Left forelimb (tissue), 1 donor: ENCODE measurements at regions not wholly inside any gene's neighbourhood (a gene's known extent, or its start where the extent isn't known, plus 50 kb on each side); places are given as distances from the start of the nearest gene placed in this dataset.

Source experiments
- DNase-seq: peaks from one replicate; pipeline ENCODE4 v3.0.0-alpha.2; 2018; ENCODE audit warnings: low spot score

DNA sequence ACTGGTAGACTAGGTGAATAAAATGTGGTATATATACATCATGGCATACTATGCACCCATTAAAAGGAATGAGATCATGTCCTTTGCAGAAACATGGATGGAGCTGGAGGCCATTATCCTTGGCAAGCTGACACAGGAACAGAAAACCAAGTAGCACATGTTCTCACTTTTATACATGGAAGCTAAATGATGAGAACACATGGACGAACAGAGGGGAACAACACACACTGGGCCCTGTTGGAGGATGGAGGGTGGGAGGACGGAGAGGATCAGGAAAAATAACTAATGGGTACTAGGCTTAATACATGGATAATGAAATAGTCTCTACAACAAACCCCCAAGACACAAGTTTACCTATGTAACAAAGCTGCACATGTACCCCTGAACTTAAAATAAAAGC is 780.0 kb downstream of the DACH1 start:
- no peak for DNase-seq

DNA sequence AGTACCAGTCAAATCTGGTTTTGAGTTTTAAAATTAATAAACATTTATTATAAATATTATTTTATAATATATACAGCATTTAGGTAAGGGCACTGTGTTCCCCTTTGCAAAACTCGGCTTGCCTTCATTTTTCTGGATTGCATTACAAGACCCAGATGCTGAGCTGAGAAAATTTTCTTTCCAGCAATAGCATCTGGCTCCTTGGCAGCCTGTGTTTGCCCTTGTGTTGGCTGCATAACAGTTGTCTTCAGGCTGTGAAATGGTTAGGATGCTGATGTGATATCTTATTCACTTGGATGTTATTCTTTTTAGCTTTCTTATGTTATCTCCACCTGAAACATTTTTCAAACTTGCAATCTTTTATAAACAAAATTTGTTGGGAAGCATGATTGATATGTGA is 784.4 kb downstream of the DACH1 start:
- DNase-seq, result no peak

DNA sequence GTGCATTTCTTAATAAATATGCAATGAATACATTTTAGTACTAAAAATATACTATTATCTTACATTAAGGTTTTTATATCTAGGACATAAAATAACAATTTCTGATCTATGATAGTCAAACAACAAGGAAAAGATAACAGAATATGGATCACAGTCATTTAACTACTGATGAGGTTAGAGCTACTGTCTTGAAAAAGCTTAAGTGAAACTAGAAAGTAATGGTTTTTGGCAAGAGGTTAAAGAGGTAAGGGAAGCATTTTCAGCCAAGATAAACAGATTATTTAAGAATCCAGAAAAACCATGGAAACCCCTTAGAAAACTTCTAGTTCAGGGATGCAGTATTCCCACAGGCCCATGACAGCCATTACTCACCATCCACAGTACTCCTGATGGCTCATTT is 787.4 kb downstream of the DACH1 start:
- no peak for DNase-seq

DNA sequence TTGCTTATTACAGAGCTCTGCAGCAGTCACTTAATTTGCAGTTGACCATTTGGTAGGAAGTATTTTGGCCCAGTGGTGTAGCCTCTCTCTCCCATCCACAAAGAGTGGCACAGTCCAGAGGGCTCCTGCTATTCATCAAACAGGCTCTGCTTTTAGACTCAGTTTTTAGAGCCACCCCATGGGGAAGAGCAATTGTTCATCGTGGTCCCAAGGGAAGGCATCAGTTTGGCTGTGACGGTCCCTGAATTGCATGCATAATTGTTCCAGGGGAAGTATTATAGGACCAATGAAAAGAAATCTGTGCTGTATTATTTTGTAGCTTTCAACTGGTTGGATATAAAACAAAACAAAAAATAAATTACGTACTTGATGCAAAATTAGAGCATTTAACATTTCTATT is 799.0 kb downstream of the DACH1 start:
- DNase-seq, result no peak

DNA sequence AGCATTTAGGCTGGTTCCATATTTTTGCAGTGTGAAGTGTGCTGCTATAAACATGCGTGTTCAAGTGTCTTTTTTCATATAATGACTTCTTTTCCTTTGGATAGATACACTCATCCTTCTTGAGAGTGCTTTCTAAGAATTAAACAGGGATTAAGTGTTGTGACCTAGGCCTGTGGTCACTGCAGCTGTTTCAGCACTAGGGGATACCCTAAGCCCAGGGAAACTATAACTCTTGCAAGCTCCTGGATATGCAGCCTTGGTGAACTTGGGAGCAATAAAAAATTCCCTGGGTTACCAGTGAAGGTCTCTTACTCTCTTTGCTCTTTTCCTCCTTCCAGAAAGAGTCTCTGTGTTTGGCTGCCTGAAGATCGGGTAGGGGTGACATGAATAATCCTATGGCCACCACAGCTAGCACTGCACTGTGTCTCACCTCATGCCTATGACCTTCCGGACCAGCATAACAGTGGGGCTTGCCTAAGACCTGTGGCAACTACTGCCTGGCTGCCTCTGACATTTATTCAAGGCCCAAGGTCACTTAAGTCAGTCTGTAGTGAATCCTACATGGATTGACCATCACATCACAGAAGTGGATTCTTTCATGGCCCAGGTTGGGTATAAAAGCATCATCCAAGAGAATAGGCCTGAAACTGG is 799.7 kb downstream of the DACH1 start:
- no peak for DNase-seq

DNA sequence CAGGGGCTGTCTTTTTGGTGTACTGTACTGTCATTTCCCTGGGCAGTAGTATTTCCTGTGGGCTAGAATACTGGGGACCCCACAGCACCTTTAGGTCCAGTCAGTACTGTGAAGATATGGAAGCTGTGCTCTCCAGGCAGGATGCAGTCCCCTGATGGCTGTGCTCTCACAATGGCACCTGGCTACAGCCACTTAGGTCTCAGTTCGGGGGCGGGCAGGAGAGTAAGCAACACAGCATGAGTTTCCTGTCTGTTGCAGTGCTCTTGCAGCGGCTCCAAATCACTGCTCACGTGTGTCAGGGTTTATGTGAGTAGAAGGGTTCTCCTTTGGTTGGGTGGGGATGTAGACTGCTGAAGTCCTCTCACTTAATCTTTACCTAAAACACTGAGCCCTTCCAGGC is 810.4 kb downstream of the DACH1 start:
- no peak for DNase-seq

DNA sequence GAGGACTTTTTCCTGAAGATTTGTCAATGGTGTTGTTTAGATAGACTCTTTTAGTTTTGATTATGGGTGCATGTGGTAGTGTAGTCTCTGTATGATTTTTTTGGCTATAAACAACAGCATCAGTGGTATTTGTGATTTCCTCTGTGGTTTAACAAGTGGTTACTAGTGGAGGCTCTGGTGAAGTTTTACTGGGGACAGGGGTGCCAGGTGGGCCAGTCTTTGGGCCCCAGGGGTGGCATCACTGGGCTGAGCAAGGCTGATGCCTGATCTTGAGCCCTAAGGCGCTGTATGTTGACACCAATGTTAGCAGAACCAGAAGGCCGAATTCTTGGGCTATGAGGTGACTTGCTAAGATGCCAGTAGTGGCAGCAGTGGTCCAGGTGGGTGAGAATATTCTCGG is 811.4 kb downstream of the DACH1 start:
- no peak for DNase-seq

DNA sequence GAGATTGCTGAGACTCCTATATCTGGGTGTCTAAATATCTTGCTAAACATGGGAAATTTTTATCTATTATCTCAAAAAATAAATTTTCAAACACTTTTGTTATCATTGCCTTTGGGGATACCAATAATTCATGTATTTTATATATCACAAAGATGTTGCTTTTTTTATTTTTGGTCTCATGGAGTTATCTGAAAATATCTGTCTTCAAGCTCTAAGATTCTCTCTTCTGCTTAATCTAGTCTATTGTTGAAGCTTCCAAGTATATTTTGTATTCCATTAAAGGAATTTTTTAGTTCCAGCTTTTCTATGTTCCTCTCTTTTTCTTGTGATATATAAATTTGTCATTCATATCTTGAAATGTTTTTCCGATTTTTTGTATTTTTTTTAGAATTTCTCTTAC is 812.0 kb downstream of the DACH1 start:
- no peak for DNase-seq

DNA sequence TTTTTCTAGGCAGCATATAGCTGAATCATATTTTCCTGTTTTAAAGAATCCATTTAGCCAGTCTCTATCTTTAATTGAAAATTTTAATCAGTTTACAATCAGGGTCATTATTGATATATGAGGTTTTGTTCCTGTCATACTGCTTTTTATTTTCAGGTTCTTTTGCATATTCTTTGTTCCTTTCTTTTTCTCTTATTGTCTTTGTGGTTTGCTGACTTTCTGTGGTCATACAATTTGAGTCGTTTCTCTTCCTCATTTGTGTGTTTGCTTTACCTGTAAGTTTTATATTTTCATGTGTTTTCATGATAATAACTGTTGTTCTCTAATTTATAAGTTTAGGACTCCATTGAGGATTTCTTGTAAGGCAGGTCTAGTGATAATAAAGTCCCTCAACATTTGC is 812.6 kb downstream of the DACH1 start:
- DNase-seq, result no peak

DNA sequence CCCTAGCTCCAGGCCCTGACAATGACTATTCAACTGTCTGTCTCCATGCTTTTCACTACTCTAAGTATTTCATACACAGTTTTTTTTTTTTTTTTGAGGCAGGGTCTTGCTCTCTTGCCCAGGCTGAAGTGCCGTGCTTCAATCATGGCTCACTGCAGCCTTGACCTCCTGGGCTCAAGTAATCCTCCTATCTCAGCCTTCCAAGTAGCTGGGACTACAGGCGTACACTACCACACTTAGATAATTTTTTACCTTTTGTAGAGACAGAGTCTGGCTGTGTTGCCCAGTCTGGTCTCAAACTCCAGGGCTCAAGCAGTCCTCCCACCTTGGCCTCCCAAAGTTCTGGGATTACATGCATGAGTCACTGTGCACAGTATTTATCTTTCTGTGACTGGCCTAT is 815.4 kb downstream of the DACH1 start:
- DNase-seq, result no peak

DNA sequence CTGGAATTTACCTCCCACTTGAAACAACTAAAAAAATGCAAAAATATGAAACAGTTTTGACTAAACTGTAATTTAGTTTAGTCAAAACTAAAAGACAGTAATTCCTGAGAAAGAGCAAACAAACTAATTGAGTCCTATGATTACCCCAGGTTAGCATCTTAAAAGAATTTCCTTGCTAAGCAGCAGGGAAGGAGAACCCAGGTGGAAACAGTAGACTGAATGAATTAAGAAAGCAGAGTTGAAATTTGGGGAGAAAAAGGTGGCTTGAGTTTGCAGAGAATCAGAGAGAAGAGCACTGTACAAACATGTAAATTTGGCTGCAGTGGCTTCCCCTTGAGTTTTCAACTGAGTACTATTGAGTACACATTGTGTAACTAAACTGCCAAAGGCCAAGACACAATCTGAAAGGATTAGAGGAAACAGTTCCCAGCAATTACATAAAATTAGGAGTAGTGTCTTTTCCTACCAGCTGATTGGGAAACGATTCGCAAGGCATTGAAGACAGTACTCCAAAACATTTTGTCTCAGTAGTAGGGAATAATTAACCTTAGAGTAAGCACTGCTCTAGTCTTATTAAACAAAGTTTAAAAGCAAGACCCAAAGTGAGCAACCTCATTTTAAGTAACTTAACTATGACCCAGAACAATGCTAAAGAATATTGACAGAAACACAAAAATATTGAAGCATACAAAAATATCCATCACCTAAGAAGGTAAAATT is 820.5 kb downstream of the DACH1 start:
- no peak for DNase-seq

DNA sequence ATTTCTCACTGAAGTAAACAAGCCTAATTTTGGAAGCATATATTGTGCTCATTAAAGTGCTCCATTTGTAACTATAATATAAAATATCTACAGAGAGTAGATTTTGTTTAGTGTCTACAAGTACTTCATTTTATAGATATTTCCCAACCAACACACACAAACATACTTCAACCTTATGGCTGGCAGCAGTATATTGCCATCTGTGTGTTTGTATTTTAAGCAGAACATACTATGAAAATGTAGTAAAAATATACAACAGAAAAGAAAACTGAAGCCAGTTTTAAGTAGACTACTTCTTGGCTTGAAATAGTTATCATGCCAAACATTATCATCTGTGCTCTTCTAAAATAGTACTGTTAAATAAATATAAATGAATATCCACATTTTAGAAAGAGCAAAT is 821.9 kb downstream of the DACH1 start:
- no peak for DNase-seq

DNA sequence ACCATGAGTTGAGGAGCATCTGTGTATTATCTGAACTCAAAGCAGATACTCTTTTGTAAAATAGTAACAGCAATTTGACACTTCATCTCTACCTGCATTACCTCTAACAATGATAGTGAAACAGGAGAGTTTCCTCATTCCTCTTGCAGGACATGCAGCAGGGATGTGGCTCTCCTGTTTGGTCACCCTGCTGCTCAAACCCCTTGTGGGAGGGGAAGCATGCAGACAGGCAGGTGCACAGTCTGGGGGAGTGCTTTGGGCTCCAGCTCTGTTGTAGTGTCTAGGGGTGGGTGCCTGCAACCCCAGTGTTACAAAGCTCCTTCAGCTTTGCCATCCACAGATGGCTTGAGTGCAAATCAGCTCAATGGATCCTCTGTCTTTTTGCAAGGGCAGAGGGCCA is 827.6 kb downstream of the DACH1 start:
- no peak for DNase-seq

DNA sequence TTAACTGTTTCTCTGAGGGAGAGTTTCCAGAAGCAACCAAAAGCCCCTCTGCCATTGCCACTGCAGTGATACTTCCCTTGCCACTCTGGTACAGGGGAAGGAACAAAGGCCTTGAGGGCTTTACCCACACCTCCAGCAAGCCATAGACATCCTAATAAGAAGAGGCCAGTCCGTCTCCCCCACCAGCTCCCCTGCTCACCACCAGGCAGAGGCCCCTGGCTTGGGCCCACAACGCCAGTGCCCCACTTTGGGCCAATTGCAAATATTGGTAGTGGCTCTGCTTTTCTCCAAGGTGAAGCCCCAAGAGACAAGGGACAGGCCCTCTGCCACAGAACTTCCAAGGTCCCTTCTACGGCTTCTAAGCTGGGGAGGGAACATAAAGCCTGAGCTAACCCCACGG is 833.0 kb downstream of the DACH1 start:
- no peak for DNase-seq

DNA sequence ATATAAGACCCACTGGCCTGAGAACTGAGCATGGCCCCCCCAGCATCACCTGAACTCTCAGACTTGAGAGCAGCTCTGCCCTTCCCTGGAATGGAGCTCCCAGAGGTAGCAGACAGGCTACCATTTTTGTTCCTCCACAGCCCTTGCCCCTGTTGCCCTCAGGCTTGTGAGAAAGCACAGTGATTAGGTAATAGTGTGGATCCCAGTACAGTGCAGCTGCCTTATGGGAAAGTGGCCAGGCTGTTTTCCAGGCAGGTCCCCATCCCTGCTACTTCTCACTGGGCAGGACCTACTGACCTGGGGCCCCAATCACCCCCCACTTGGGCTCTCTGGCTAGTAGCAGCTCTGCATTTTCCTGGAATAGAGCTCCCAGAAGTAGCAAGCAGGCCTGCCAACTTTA is 834.0 kb downstream of the DACH1 start:
- DNase-seq, result no peak

DNA sequence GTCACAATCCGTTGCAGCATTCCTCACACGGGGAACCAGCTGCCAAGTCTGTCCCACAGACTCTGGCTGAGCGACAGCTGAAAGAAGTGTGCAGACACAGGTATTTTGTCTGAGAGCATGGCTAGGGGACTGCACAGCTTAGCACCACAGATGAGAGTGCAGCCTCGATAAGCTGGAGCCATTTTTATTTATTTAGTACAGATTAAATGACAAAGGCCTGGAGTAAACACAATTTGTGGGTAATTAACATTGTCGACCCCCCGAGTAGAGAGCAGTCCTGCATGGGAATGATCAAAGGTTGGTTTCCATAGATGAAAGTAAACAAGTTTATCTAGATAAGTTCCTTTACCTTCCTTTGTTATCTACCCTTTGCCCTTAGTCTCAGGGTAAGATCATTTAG is 836.2 kb downstream of the DACH1 start:
- no peak for DNase-seq

DNA sequence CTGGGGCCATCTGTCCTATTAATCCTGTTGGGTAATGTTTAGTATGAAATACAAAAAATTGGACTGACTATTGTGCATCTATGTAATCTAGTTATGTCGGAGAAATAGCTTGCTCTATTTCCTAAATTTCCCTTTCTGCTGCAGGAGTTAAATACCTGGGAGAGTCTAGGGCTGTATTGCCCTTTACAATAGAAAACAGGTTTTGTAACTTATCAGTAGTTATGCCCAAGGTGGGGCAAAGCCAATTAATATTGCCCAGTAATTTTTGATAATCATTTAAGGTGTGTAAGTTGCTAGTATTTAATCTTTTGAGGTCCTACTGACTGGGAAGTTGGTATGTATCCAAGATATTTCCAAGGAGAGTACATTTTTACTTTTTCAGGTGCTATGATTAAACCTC is 838.1 kb downstream of the DACH1 start:
- no peak for DNase-seq

DNA sequence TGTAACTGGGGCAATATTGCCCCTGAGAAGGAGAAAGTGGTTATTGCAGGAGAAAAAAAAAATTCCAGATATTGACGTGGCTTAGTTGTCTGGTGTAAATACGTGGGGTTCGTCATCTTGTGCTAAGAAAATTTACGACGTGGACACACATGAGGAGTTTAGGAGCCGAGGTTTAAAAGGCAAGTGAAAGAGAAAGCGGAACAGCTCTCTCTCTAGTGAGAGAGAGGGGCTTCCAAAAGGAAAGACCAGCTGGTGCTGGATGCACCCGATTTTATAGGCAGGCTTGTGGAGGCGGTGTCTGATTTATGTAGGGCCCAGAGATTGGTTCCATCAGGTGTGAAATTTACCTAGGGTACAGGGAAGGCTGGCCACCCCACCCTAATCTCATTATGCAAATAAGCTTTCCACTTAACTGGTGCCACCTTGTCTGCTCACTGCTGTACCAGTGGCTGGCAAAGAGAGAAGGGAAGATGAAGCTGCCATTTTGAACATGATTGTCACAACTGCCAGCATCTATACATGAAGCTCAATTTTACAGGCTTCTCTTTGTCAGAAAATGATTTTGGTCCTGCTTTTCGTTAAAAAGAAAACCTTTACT is 845.1 kb downstream of the DACH1 start:
- no peak for DNase-seq

DNA sequence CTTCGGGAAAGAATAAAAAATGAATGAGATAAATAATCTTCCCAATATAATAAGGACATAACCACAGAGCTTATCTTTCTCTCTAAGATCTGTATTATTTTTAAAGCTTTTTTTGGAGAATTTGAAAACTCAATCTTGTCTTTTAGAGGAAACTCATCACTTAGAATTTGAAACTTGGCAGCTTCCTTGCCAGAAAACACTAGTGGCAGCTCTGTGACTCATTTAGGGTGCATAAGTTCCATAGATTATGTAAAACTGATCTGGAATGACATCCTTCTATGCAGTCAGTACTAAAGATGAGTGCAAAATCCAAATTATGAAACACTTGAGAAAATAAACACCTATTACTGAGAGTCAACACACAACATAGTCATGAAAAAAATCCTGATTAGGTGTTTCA is 848.0 kb downstream of the DACH1 start:
- no peak for DNase-seq

DNA sequence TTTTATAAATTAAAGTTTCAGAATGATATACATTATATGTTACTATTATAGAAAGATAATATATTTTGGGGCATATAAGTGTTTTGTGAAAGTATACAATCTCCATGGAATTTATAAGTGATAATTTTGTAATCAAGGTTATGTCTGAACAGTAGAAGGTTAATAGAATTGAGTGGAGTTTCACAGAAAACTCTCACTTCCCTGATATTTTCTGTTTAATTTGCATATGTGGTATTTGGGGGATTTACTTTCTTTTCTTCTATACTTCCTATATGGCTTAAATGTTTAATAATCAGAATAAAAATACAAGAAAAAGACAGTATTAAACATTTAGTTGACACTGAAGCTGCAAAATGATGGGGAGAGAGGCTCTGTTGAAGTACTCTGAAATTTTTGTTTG is 848.5 kb downstream of the DACH1 start:
- DNase-seq, result no peak

DNA sequence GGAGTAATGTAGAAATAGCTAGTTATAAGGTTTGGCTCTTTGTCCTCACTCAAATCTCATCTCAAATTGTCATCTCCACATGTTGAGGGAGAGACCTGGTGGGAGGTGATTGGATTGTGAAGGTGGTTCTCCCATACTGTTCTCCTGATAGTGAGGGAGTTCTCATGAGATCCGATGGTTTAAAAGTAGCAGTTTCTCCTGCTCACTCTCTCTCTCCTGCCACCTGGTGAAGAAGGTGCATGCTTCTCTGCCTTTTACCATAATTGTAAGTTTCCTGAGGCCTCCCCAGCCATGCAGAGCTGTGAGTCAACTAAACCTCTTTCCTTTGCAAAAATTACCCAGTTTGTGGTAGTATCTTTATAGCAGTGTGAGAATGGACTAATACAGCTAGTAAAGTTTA is 849.4 kb downstream of the DACH1 start:
- DNase-seq, result no peak

DNA sequence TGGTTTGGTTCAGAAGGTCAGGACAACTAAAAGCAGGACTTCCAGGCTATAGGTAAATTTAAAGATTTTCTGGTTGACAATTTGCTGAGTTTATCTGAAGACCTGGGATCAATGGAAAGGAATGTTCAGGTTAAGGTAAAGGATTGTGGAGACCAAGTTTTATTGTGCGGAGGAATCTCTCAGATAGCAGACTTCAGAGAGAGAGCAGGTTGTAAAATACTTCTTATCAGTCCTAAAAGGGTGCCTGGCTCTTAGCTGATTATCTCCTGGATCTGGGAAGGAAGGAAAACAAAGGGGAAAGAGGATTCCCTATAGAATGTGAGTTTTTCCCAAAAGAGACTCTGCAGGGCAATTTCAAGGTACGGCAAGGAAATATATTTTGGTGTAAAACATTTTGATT is 851.5 kb downstream of the DACH1 start:
- no peak for DNase-seq

DNA sequence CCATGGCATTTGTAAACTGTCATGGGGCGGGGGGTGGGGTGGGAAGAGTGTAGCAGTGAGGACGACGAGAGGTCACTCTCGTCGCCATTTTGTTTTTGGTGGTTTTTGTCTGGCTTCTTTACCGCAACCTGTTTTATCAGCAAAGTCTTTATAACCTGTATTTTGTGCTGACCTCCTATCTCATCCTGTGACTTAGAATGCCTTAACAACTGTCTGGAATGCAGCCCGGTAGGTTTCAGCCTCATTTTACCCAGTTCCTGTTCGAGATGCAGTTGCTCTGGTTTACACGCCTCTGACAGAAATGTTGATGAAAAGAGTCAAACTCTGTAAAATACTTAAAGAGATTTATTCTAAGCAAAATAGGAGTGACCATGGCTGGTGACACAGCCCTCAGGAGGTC is 852.0 kb downstream of the DACH1 start:
- no peak for DNase-seq

DNA sequence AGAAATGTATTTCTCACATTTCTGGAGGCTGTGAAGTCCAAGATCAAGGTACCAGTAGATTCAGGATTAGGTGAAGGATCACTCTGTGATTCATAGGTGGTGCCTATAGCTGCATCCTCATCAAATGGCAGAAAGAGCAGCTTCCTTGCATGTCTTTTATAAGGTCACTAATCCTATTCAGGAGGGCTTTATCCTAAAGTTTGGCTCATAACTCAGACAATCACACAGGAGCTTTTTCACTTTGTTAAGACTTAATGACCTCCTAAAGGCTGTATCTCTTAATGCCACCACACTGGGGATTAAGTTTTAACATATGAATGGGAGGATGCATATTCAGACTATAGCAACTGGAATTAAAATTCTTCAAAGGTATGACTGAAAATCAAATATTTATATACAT is 861.1 kb downstream of the DACH1 start:
- DNase-seq, result no peak
